Activated gamma-delta T cell (primary cell): ENCODE measurements at regions not wholly inside any gene's neighbourhood (a gene's known extent, or its start where the extent isn't known, plus 50 kb on each side); places are given as distances from the start of the nearest gene placed in this dataset.

Source experiments
- DNase-seq: peaks from one replicate; lab custom pipeline; 2025; lab: John Stamatoyannopoulos, UW

GRCh38 chr11:41861838-41862237, 402.4 kb upstream of the LRRC4C start:
- no peak for DNase-seq

- DNase-seq, result no peak
Observed at GRCh38 chr11:41866525-41866924, 407.1 kb upstream of the LRRC4C start.

GRCh38 chr11:41868606-41869005, 409.2 kb upstream of the LRRC4C start:
- DNase-seq, result no peak

- no peak for DNase-seq
Observed at GRCh38 chr11:41872426-41872825, 413.0 kb upstream of the LRRC4C start.

- DNase-seq, result no peak
Observed at GRCh38 chr11:41872870-41873269, 413.4 kb upstream of the LRRC4C start.

- DNase-seq, result no peak
Observed at GRCh38 chr11:41878095-41878494, 418.6 kb upstream of the LRRC4C start.

- DNase-seq, result no peak
Observed at GRCh38 chr11:41879214-41879613, 419.8 kb upstream of the LRRC4C start.

GRCh38 chr11:41895081-41895480, 435.6 kb upstream of the LRRC4C start:
- no peak for DNase-seq

- no peak for DNase-seq
Observed at GRCh38 chr11:41897991-41898390, 438.5 kb upstream of the LRRC4C start.

GRCh38 chr11:41917900-41918299, 458.4 kb upstream of the LRRC4C start:
- no peak for DNase-seq

- DNase-seq, result no peak
Observed at GRCh38 chr11:41920374-41920773, 460.9 kb upstream of the LRRC4C start.

- DNase-seq, result no peak
Observed at GRCh38 chr11:41921746-41922390, 462.4 kb upstream of the LRRC4C start.

- DNase-seq, result no peak
Observed at GRCh38 chr11:41926339-41926738, 466.9 kb upstream of the LRRC4C start.

- DNase-seq, result no peak
Observed at GRCh38 chr11:41935241-41935640, 475.8 kb upstream of the LRRC4C start.

GRCh38 chr11:41935795-41936194, 476.3 kb upstream of the LRRC4C start:
- no peak for DNase-seq

- DNase-seq, result no peak
Observed at GRCh38 chr11:41943656-41944055, 484.2 kb upstream of the LRRC4C start.

- no peak for DNase-seq
Observed at GRCh38 chr11:41947392-41947791, 487.9 kb upstream of the LRRC4C start.

GRCh38 chr11:41950470-41951143, 491.2 kb upstream of the LRRC4C start:
- DNase-seq, result no peak

- no peak for DNase-seq
Observed at GRCh38 chr11:41954034-41954433, 494.6 kb upstream of the LRRC4C start.

GRCh38 chr11:41955066-41955465, 495.6 kb upstream of the LRRC4C start:
- no peak for DNase-seq

GRCh38 chr11:41955635-41956400, 496.4 kb upstream of the LRRC4C start:
- no peak for DNase-seq

GRCh38 chr11:41963406-41963805, 504.0 kb upstream of the LRRC4C start:
- no peak for DNase-seq

GRCh38 chr11:41970681-41971080, 511.2 kb upstream of the LRRC4C start:
- no peak for DNase-seq
